Sciatic nerve (tissue), 2 donors: ENCODE measurements at regions not wholly inside any gene's neighbourhood (a gene's known extent, or its start where the extent isn't known, plus 50 kb on each side); places are given as distances from the start of the nearest gene placed in this dataset.
A peak's percentile ranks its signal among the peaks of the same experiment; 100 is the strongest.

Experiments
- ATAC-seq: fragments of 200-7000 bp; cut with Tn5 transposase; one replicate; pipeline ENCODE4 v1.9.1; 2020; ENCODE audit warnings: mild to moderate bottlenecking, moderate library complexity
- DNase-seq: peaks from one replicate; pipeline ENCODE4 v3.0.0-alpha.2; 2020; ENCODE audit warnings: low spot score
- intact Hi-C: fragments of 100-400 bp; cut with DNase I; formaldehyde crosslinking; loops from one replicate; pipeline ENCODE4 v1.14.2; 2022
- donor health status: DM: no; HTN: no; CAD: no.
- donor health status: DM: no; HTN: no; CAD: no.

DNA sequence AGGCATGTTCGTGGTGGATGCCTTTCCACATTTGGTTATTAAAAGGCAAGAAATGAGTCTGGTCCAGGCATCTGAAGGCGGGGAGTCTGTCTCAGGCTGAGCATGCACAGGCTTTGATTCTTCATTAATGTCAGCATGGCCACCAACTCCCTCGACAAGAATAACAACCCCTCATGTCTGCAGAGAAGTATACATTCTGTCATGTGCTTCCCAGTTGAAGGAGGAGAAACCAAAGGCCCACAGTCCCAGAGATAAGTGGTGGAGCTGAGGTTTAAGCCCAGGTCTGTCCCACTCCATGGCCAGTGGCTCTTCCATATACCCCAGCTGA is 61.6 kb upstream of the LAPTM5 start:
- no peak for ATAC-seq
- DNase-seq = no peak
- intact Hi-C loops = no loop called here

DNA sequence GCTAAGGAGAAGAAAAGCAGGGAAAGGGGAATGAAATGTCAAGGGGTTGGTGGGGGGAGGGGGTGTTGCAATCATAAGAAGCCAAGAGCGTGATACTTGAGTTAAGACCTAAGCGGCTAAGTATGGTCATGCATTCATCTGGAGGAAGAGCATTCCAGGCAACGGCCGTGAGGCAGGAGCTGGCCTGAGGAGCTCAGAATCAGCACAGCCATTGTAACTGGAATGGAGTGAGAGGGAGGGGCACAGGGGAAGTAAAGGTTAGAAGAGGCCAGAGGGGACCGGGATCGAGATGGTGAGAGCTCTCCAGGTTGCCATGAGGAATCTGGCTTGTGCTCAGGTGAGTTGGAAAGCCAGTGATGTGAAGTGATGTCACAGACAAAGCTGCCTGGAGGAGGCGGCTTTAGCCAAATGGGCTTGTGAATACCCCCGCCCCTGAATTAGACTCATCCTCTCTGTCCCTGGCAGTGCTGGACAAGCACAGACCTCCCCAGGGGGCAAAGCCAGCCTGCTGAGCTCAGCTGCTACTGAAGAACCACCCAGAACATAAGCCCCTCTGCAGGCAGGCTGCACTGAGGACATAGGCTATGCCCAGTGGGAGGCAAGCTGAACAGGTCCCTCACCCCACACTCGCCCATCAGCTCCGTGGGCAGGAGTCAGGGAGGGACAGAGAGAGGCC is 61.1 kb upstream of the LAPTM5 start:
- intact Hi-C loops = no loop called here
- no peak for ATAC-seq

DNA sequence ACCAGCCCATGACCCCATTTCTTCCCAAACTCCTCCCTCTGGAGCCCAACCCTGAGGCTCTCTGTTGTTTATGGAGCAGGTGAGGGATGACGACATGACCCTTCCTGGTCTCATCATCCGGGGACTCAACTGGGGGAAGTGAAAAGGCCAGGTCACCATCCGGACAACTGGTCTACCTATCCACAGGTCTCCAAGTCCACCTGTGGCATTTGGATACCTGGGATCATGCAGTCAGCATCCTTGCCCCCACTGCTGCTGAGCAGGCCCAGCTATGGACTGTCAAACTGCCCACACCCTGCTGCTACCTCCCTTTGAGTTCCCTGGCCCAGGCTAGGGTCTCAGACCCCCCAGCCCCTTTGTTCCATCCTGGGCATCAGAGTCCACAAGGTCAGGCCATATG is 60.0 kb upstream of the LAPTM5 start:
- DNase-seq (no peak), ATAC-seq (no peak)
- intact Hi-C loops = no loop called here

More for the DNA sequence above, 61.1 kb upstream of the LAPTM5 start:
- DNase-seq = no peak

DNA sequence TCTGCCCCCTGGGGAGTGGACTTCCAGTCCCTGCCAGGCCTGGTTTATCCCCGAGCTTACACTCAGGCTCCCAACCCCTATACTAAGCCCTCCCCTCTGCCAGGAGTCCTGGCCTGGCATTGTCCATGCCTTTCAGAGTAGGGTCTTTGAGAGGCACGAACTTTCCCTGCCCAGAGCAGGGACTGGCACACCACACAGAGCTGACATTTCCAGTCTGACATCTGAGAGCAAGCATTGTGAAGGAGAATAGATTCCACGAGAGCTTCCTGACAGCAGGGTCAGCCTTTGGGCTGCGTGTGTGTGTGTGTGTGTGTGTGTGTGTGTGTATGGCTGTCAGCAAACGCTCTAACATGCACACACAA is 59.5 kb upstream of the LAPTM5 start:
- peak; percentile 5 for ATAC-seq
- intact Hi-C loops = no loop called here
- no peak for DNase-seq

DNA sequence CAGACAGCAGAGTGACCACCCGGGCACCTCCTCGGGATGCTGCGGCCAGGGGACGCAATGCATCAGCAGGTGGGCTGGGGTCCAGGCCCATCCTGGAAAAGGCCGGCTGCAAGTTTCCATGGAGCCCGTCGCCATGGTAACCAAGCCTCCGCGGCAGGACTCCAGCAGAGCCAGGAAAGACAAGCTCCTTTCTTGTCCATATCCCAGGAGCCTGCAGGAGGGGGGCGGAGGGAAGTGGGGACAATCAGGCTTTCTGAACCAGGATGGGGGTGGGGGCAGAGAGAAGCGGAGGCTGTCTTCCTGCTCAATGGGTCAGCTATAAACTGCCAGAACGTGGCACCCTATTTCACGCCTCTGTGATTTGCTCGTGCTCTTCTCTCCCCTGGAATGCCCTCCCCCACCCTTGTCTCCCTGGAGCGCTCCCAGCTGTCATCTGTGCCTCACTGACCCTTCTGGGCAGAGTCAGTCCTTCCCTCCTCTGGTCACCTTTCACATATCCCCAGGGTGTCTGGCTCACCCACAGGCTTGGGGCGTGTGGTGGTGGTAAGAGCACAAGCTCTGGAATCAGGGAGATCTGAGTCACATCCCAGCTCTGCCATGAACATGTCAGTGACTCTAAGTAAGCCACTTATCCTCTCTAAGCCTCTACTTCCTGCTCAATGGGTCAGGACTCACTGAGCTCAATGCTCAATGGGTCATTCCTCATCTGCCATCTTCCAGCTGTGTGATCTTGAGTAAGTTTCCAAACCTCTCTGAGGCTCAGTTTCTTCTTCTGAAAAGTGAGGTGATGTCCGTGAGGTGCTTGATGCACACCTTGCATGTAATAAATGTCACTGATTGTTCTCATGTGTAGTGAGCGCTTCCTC is 58.9 kb upstream of the LAPTM5 start:
- ATAC-seq (peak; percentile 90), DNase-seq (peak; percentile 93)

DNA sequence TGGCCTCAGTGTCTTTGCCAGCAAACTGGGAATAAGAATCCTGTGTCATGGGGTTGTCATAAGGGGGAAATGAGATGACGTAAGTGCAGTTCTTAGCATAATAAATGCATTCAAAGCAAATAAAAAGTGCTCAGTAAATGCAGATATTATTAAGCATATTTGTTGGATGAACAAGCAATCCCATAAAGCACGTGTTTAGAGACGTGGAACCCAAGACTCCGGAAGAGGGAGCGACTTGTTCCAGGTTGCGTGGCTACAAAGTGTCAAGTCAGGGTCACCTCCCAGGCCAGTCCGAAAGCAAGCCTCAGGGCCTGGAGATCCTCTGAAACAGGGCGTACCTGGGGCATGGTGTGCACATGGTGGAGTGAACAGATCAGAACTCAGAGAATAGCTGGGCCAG is 58.0 kb upstream of the LAPTM5 start:
- ATAC-seq = no peak
- intact Hi-C loops = no loop called here

More for the DNA sequence above, 58.9 kb upstream of the LAPTM5 start:
- intact Hi-C loops = no loop called here

DNA sequence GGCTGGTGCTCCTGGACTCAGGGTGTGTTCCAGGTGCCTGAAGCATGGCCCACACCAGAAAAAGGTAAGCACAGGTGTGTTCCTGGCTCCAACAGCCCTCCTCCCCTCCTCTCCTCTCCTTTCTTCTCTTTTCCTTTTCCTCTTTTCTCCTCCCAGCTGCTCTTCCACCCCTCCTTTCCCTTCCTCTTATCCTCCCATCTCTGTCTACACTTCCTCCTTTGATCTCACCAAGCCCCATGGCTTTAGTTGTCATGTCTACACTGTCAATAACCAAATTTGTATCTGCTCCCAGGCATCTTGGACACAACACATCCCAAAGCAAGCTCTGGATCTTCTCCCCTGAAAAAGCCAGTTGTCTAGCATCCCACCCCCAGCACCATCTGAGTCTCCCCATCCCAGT is 56.7 kb upstream of the LAPTM5 start:
- DNase-seq (no peak), ATAC-seq (no peak)
- intact Hi-C loops = no loop called here

More for the DNA sequence above, 58.0 kb upstream of the LAPTM5 start:
- no peak for DNase-seq

DNA sequence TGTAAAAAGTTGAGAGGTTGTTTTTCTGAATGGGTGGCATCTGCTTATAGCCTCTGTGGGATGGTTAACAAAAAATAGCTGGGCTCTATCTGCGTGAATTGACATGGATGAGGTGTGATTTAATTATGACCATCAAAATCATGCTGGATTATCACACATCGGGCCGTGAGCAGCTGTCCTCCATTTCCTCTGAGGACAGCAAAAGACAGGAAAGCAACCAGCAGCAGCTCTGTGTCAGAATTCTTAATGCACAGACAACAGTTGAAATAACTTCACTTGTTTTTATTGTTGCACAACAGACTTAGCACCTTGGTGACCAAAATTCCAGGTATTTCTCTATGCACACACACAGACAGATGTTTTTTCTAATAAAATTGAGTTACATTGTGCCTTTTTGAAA is 54.5 kb upstream of the LAPTM5 start:
- DNase-seq (no peak), ATAC-seq (no peak)
- intact Hi-C loops = no loop called here

DNA sequence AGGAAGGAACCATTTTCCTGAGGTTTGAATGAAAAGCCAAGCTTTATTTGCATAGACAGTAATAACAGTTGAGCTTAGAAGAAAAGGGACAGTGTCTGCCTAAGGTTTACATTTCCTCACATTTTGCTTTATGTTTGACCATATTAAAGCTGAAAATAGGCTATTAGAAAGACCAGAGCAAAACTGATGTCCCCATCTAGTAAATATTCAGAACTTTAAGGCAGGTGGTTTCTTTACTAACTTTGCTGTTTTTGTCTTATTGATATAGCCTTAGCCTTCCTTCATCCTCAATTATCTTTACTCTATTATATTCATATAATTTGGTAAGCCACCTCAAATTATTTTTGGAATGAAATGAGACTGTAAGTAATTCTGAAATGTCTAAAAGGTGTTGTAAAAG is 53.6 kb upstream of the LAPTM5 start:
- intact Hi-C loops = no loop called here
- DNase-seq (no peak), ATAC-seq (no peak)

DNA sequence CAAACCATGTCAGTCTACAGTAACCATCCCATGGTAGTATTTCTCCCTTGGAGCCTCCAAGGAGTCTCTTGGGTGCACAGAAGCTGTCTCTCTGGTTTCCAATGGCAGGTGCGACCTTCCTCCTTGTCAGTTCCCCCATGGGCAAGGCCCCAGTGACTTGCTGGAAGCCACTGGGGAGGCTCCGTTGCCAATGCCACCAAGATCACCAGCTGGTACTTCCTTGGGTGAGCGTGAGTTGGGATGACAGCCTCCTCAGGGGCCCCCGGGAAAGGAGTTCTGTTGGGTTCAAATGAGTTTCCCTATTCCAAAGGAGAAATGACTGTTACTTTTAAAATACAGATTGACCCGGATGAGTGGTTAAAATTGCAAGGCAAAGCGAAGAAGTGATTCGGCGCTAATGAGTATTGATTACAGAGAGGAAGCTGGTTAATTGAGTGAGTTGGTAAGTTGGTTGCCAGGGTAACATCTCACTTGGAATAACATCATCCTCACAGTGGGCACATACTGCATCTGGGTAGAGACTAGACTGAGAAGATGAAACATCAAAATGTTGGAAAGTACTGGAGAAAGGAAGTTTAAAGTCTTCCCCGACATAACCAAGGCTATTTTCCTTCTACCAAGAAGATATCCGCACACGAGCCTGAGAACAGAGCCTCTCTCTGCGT is 53.0 kb upstream of the LAPTM5 start:
- intact Hi-C loops = no loop called here
- ATAC-seq (no peak), DNase-seq (no peak)

DNA sequence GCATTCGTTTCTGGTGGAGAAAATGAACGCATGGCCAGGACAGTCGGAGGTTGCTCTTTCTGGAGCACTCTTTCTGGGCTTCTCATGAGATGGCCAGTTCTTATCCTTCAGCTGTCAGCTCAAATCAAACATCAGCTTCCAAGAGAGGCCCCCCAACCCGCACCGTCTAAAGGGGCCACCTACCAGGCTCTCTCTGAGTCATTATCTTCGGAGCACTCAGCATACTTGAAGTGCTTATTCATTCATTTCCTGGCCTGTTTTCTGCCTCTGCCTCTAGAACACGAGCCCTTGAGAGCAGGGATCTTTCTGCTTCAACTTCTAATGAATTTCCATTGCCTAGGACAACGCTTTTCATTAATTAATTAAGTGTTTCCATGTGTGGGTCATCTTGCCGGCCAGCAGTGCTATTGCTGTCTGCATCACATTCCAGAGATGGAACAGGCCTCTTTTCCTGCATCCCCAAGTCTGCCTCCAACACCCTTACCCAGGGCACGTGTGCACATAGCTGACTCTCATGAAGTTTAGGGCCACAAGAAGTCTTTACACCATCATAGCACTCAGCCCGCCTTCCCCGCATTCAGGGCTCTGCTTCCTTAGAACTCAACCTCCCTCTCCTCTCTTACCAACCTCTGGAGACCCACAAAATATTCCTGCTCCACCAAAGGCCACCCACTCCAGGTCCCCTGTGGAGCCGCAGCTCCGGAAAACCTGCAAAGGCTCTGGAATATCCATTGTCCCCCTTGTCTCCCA is 52.1 kb upstream of the LAPTM5 start:
- ATAC-seq (peak; percentile 49), DNase-seq (no peak)
- intact Hi-C loops = no loop called here

DNA sequence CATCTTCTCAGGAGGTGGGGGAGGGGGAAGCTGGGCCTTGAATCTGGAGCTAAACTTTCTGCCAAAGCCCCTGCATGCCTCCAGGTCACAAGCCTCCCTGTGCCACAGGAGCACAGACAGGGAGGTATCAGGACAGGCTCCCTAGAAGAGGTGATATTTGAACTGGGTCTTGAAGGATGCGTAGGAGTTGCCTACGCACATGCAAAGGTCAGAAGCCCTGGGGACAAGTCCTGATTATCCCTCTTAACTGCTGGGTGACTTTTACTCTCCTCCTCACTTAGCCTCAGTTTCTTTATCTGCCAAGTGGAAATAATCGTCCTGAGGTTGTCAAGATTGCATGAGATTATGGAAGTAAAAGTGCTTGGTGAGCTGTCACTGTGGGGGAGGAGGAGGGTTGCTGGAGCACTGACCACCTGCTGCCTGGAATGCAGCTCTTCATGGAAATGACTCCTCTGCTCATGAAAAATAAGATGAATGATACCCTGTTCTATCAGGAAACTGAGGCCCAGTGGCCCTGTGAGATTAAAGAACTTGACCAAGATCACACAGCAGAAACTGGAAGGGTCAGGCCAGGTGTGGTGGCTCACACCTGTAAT is 50.6 kb upstream of the LAPTM5 start:
- intact Hi-C loops = no loop called here
- ATAC-seq (no peak), DNase-seq (no peak)

DNA sequence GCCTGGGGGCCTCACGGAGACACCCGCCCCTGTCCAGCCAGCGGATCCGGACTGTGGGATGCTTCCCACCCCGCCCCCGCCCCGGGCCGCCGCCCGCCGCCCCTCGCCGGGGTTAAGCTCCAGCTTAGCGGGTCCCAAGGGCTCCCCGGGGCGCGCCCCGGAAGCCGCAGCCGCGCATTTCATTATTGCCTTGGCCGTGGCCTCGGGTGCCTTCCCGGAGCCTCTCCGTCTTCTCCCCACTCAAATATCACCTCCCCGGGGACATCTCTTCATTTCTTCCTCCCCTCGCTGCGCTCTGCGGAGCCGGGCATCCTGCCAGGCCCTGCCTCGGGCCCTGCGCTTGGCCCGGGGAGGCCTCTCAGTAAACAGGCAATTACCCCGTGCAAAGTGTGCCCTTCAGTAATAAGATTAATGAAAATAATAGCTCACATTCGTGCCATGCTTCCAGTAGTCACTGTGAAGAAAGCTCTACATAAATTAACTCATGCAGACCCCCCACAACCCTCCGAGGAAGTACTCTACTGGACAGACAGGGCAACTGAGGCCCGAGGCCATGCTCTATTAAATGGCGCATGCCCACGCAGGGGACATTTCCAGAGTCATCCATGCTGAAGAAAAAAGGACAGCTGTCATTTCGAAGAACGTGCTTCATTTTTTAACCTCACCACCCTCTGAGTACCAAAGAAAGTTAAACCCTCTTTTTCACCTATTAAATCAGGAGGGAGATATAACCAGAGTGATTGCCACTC is 49.9 kb upstream of the LAPTM5 start:
- intact Hi-C loops = no loop called here
- ATAC-seq (peak; percentile 64), DNase-seq (peak; percentile 81)
